Endodermal cell (in vitro differentiated cells): ENCODE measurements at regions not wholly inside any gene's neighbourhood (a gene's known extent, or its start where the extent isn't known, plus 50 kb on each side); places are given as distances from the start of the nearest gene placed in this dataset.

Source experiments
- DNase-seq: peaks from one replicate; pipeline ENCODE4 v3.0.0-alpha.2; 2017
- H3K27ac ChIP-seq: 2 replicates; pipeline ENCODE4 v1.5.1; 2013; ENCODE audit warnings: mild to moderate bottlenecking, low read depth, low read length, moderate library complexity
- H3K27me3 ChIP-seq: 2 replicates; pipeline ENCODE4 v1.6.1; 2013; ENCODE audit warnings: mild to moderate bottlenecking, low read length, moderate library complexity; ENCODE audit not compliant: insufficient read depth, control insufficient read depth, poor library complexity, severe bottlenecking
- H3K36me3 ChIP-seq: 2 replicates; pipeline ENCODE4 v1.7.0; 2013; ENCODE audit warnings: mild to moderate bottlenecking, low read length, moderate library complexity; ENCODE audit not compliant: control insufficient read depth, insufficient read depth
- H3K4me1 ChIP-seq: one replicate; pipeline ENCODE4 v1.7.0; 2013; ENCODE audit warnings: low read length; ENCODE audit not compliant: control insufficient read depth, insufficient read depth
- H3K4me3 ChIP-seq: 2 replicates; pipeline ENCODE4 v1.5.1; 2013; ENCODE audit warnings: mild to moderate bottlenecking, low read length, moderate library complexity
- H3K9ac ChIP-seq: 2 replicates; pipeline ENCODE4 v1.6.1; 2013; ENCODE audit warnings: mild to moderate bottlenecking, low read length, moderate library complexity; ENCODE audit not compliant: poor library complexity, severe bottlenecking; ENCODE audit errors: extremely low read depth
- H3K9me3 ChIP-seq: 2 replicates; pipeline ENCODE4 v1.6.1; 2013; ENCODE audit warnings: mild to moderate bottlenecking, low read length, moderate library complexity; ENCODE audit not compliant: control insufficient read depth
- H3K27ac Mint-ChIP-seq: 2 replicates; pipeline ENCODE4 v1.8.0; 2020; ENCODE audit warnings: mixed read lengths
- H3K27me3 Mint-ChIP-seq: 2 replicates; pipeline ENCODE4 v1.8.0; 2021; ENCODE audit warnings: mild to moderate bottlenecking, mixed read lengths; ENCODE audit not compliant: insufficient read depth
- H3K36me3 Mint-ChIP-seq: 2 replicates; pipeline ENCODE4 v1.8.0; 2020; ENCODE audit warnings: low read depth, mixed read lengths
- H3K4me1 Mint-ChIP-seq: 2 replicates; pipeline ENCODE4 v1.8.0; 2020; ENCODE audit warnings: mixed read lengths
- H3K4me3 Mint-ChIP-seq: 2 replicates; pipeline ENCODE4 v1.8.0; 2020; ENCODE audit warnings: mild to moderate bottlenecking, moderate library complexity, mixed read lengths
- H3K9me3 Mint-ChIP-seq: 2 replicates; pipeline ENCODE4 v1.8.0; 2020; ENCODE audit warnings: mild to moderate bottlenecking, mixed read lengths
- CTCF ChIP-seq: fragments of 200-600 bp; sonication (generic); conservative IDR thresholded peaks from 2 replicates; pipeline ENCODE4 v1.5.0; 2021; ENCODE audit warnings: antibody characterized with exemption, mild to moderate bottlenecking
- WGBS, 2 experiments: methylation state at CpG; one replicate each; pipeline versions ENCODE4 v1.1.5 to v1.1.7; 2013; ENCODE audit warnings: missing lambda C conversion rate in 2 of 2, mixed read lengths in 1 of 2; ENCODE audit not compliant: insufficient coverage in 1 of 2, insufficient read length in 1 of 2; 5-methylcytosine and 5-hydroxymethylcytosine counted together

DNA sequence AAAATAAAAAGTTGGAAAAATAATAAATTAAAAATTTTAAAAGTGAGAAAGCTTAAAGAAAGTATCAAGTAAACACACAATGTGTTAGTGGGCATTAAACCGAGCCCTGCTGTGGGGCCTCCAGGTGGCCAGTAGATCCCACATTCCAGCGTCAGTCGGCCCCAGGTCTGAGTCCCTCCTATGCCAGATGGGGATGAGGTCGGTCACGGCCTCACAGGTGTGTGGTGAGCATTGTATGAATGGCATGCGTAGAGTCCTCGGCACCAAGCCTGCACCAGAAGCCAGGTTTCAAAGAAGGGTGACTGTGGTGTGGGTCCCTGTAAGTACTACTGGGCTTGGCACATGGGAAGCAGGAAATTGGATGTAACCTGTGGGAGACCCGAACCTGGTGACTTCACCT, 75.6 kb upstream of the MSX1 start:
- no peaks in the 10 kb centered on the region for H3K27me3 ChIP-seq
- DNase-seq, result peak; percentile 58
- Mint-ChIP-seq H3K4me1 (peaks cover 19% of the 10 kb centered on the region), H3K27ac (no peak overlapping the region), H3K4me3 (no peak overlapping the region), H3K36me3 (peaks cover under 1% of the 10 kb centered on the region), H3K27me3 (peaks cover 11% of the 10 kb centered on the region), H3K9me3 (peaks cover 27% of the 10 kb centered on the region)
- no peak overlapping the region for H3K4me3 ChIP-seq
- H3K9ac ChIP-seq, result no peak overlapping the region
- peaks cover 7% of the 10 kb centered on the region for H3K4me1 ChIP-seq
- 82 to 88% methylated on average over 5 to 8 of the region's 8 CpGs for WGBS, 2 experiments
- no peak for TF ChIP-seq CTCF
- H3K9me3 ChIP-seq, result peaks cover 13% of the 10 kb centered on the region
- H3K27ac ChIP-seq, result no peak overlapping the region
- H3K36me3 ChIP-seq, result no peaks in the 10 kb centered on the region

DNA sequence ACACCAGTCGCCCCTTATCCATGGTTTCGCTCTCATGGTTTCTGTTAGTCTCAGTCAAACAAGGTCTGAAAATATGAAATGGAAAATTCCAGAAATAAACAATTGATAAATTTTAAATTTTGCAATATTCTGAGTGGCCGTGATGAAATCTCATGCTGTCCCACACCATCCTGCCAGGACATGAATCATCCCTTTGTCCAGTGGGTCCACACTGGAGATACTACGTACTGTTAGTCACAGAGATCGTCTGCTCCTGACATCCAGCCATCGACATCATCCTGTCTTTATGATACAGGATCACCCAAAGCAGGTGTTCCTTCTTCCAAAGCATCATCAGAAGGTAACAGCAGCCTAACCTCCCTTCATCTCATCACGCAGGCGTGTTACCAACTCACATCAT, 76.5 kb upstream of the MSX1 start:
- Mint-ChIP-seq H3K36me3 (no peaks in the 10 kb centered on the region), H3K27me3 (peaks cover 10% of the 10 kb centered on the region), H3K27ac (no peak overlapping the region), H3K4me1 (peaks cover 19% of the 10 kb centered on the region), H3K4me3 (no peak overlapping the region), H3K9me3 (peaks cover 19% of the 10 kb centered on the region)
- Histone ChIP-seq H3K4me3 (no peak overlapping the region), H3K27ac (no peak overlapping the region), H3K4me1 (peaks cover 7% of the 10 kb centered on the region), H3K9ac (no peak overlapping the region), H3K36me3 (no peaks in the 10 kb centered on the region), H3K9me3 (peaks cover 4% of the 10 kb centered on the region), H3K27me3 (no peaks in the 10 kb centered on the region)
- TF ChIP-seq CTCF, result no peak
- DNase-seq, result no peak
- 94 to 100% methylated on average over 6 to 8 of the region's 8 CpGs for WGBS, 2 experiments

DNA sequence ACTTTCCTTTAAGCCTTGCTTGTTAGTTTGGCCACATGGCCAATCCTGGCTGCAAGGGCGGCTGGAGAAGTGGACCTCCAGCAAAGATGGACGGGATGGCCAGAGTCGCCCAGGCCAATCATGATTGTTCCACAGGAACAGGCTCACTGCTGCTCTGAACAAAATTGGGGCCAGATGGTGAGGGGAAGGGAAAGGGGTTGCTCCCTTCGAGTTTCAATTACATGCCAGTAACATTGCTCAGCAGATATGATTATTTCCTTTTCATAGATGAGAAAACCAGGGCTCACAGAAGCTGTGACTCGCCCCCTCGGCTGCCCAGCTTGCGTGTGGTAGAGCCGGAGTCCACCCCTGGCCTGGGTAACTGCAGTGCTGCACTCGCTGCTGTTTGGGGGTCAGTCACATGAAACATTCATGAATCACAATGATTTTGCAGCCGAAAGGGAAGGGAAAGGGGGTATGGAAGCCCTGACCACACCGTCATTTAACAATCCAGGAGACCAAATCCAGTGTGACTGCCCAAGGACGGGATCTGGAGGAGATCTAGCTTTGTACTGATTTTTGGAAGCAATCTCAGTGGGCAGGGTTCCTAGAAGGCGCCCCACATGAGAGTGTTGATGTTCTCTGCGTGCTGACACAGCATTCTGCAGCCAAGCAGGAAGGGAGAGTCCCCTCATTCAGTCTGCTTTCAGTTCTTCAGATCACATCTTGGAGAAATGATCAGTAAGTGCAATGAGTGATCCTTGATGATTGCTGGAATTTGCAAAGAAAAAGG, 77.3 kb upstream of the MSX1 start:
- no peak for TF ChIP-seq CTCF
- Mint-ChIP-seq H3K36me3 (no peaks in the 10 kb centered on the region), H3K4me1 (peaks cover 19% of the 10 kb centered on the region), H3K27me3 (peaks cover 7% of the 10 kb centered on the region), H3K9me3 (peaks cover 11% of the 10 kb centered on the region), H3K27ac (no peak overlapping the region), H3K4me3 (no peak overlapping the region)
- no peaks in the 10 kb centered on the region for H3K27me3 ChIP-seq
- H3K9me3 ChIP-seq, result no peaks in the 10 kb centered on the region
- peaks cover 7% of the 10 kb centered on the region for H3K4me1 ChIP-seq
- no peaks in the 10 kb centered on the region for H3K36me3 ChIP-seq
- no peak overlapping the region for H3K27ac ChIP-seq
- H3K9ac ChIP-seq, result no peak overlapping the region
- 84 to 87% methylated on average over 9 to 14 of the region's 14 CpGs for WGBS, 2 experiments
- H3K4me3 ChIP-seq, result no peak overlapping the region
- no peak for DNase-seq
